K562 (cell line): ENCODE measurements at regions not wholly inside any gene's neighbourhood (a gene's known extent, or its start where the extent isn't known, plus 50 kb on each side); places are given as distances from the start of the nearest gene placed in this dataset.

Source experiments
- ATAC-seq: fragments of 200-7000 bp; cut with Tn5 transposase; 3 replicates; pipeline ENCODE4 v1.9.1; 2020; ENCODE audit warnings: moderate library complexity
- BruUV-seq: library from RNA; stranded (reverse); fragments of 400-500 nt; replicated peaks from 2 replicates; lab custom pipeline; 2021; lab: Mats Ljungman, UMichigan
- CTCF ChIA-PET: fragments of 300-600 bp; formaldehyde crosslinking; extraction: SDS; loops from one replicate; lab custom pipeline; 2021; ENCODE audit warnings: low intra/inter-chr PET ratio; lab: Yijun Ruan, JAX
- POLR2A ChIA-PET: fragments of 300-600, 350-650 bp; sonication (Branson Sonifier 250); formaldehyde crosslinking; extraction: SDS; loops from one replicate; lab custom pipeline; 2021; ENCODE audit warnings: antibody characterized with exemption, inconsistent platforms; lab: Yijun Ruan, JAX
- DNase-seq, 4 experiments: peaks; one replicate each; pipeline versions ENCODE4 v3.0.0 to v3.0.0-alpha.2; 2011 to 2018; ENCODE audit warnings: low spot score in 3 of 4, mixed read lengths in 3 of 4; ENCODE audit errors: extremely low read depth in 1 of 4
- FAIRE-seq: peaks from 2 replicates; lab custom pipeline; 2011; peaks lifted over from hg19 to GRCh38; lab: Jason Lieb, UNC
- H2AFZ ChIP-seq: 2 replicates; pipeline ENCODE4 v1.6.0; 2011; ENCODE audit warnings: low read depth, low read length, control low read depth, inconsistent platforms
- H3K27ac ChIP-seq: fragments of 200-600 bp; 3 replicates; pipeline ENCODE4 v1.8.0; 2011; ENCODE audit warnings: low read depth, mild to moderate bottlenecking, control low read depth, inconsistent platforms, low read length, moderate library complexity, mixed read lengths; ENCODE audit errors: extremely low read depth
- H3K27me3 ChIP-seq, 2 experiments: fragments of 300-600 bp in 1 of 2; 2 replicates in 1 of 2; 3 replicates in 1 of 2; pipeline versions ENCODE4 v1.6.0 to v1.8.0; 2011; ENCODE audit warnings: inconsistent platforms in 2 of 2, low read length in 2 of 2, mild to moderate bottlenecking in 1 of 2, mixed read lengths in 1 of 2, moderate library complexity in 1 of 2; ENCODE audit not compliant: control insufficient read depth in 2 of 2, insufficient read depth in 2 of 2
- H3K36me3 ChIP-seq: fragments of 300-600 bp; 3 replicates; pipeline ENCODE4 v1.8.0; 2011; ENCODE audit warnings: mild to moderate bottlenecking, low read length, inconsistent platforms; ENCODE audit not compliant: control insufficient read depth, insufficient read depth
- H3K4me1 ChIP-seq, 2 experiments: fragments of 200-600 bp in 1 of 2; replicated peaks in 1 of 2; 2 replicates in 1 of 2; 3 replicates in 1 of 2; pipeline versions ENCODE4 v1.5.1 to v1.8.0; 2011; ENCODE audit warnings: inconsistent platforms in 2 of 2, low read length in 2 of 2, mild to moderate bottlenecking in 1 of 2, mixed read lengths in 1 of 2, moderate library complexity in 1 of 2; ENCODE audit not compliant: control insufficient read depth in 2 of 2, insufficient read depth in 2 of 2
- H3K4me2 ChIP-seq: 2 replicates; pipeline ENCODE4 v1.6.1; 2011; ENCODE audit warnings: low read length, control low read depth, inconsistent platforms, mixed read lengths; ENCODE audit not compliant: insufficient read depth
- H3K4me3 ChIP-seq: fragments of 200-600 bp; sonication (generic), shearing (Covaris generic); 2 replicates; pipeline ENCODE4 v1.5.1; 2016; ENCODE audit warnings: control low read depth, inconsistent platforms
- H3K79me2 ChIP-seq: fragments of 200-600 bp; 3 replicates; pipeline ENCODE4 v1.8.0; 2011; ENCODE audit warnings: low read length, inconsistent platforms; ENCODE audit not compliant: control insufficient read depth, insufficient read depth
- H3K9ac ChIP-seq, 2 experiments: 2 replicates each; pipeline versions ENCODE4 v1.6.0 to v1.6.1; 2011; ENCODE audit warnings: low read depth in 2 of 2, low read length in 2 of 2, control low read depth in 1 of 2, inconsistent platforms in 1 of 2, mild to moderate bottlenecking in 1 of 2, mixed read lengths in 1 of 2; ENCODE audit not compliant: insufficient read depth in 1 of 2
- H3K9me1 ChIP-seq: one replicate; pipeline ENCODE4 v1.6.0; 2011; ENCODE audit warnings: inconsistent platforms, mild to moderate bottlenecking, low read length, moderate library complexity; ENCODE audit not compliant: control insufficient read depth, insufficient read depth
- H3K9me3 ChIP-seq: replicated peaks from 2 replicates; pipeline ENCODE4 v1.5.1; 2011; ENCODE audit warnings: low read depth, low read length, inconsistent platforms; ENCODE audit not compliant: control insufficient read depth, insufficient read depth
- H4K20me1 ChIP-seq: replicated peaks from 2 replicates; pipeline ENCODE4 v1.6.1; 2011; ENCODE audit warnings: low read length, inconsistent platforms, mixed read lengths; ENCODE audit not compliant: control insufficient read depth, insufficient read depth
- CBFB ChIP-seq: sonication (generic); formaldehyde crosslinking; IDR thresholded peaks from 2 replicates; pipeline ENCODE4 v1.4.0; 2020; ENCODE audit warnings: mild to moderate bottlenecking, missing genetic modification reagents
- GATA2 ChIP-seq: sonication (generic); formaldehyde crosslinking; IDR thresholded peaks from 2 replicates; pipeline ENCODE4 v1.4.0; 2020; ENCODE audit warnings: mild to moderate bottlenecking, missing genetic modification reagents
- HDAC3 ChIP-seq: fragments of 450-650 bp; IDR thresholded peaks from 2 replicates; pipeline ENCODE4 v1.6.1; 2018; ENCODE audit warnings: borderline replicate concordance, mild to moderate bottlenecking, moderate library complexity; ENCODE audit not compliant: partially characterized antibody
- IRF9 ChIP-seq: fragments of 450-650 bp; IDR thresholded peaks from 2 replicates; pipeline ENCODE4 v1.6.1; 2016; ENCODE audit warnings: missing biosample characterization, missing genetic modification characterization
- POU5F1 ChIP-seq: fragments of 150-350 bp; IDR thresholded peaks from 2 replicates; pipeline ENCODE4 v1.6.1; 2014; ENCODE audit warnings: borderline replicate concordance, low read length, low read depth, mild to moderate bottlenecking; ENCODE audit not compliant: partially characterized antibody
- SRSF9 ChIP-seq: fragments of 200-400 bp; formaldehyde crosslinking; IDR thresholded peaks from 2 replicates; pipeline ENCODE4 v1.6.1; 2017; ENCODE audit warnings: low read depth, low read length, borderline replicate concordance
- ZNF445 ChIP-seq: fragments of 250-450 bp; sonication (Bioruptor Pico); IDR thresholded peaks from 2 replicates; pipeline ENCODE4 v1.4.0; 2020; ENCODE audit warnings: low read depth, mild to moderate bottlenecking, moderate library complexity
- WGBS: fragments of 100-300 bp; shearing (Covaris generic); methylation state at CpG from one replicate; pipeline ENCODE4 v1.1.6; 2016; ENCODE audit warnings: low coverage, mixed read lengths; ENCODE audit not compliant: insufficient coverage; ENCODE audit errors: missing lambda C conversion rate; 5-methylcytosine and 5-hydroxymethylcytosine counted together
- in situ Hi-C: fragments of 300-500 bp; cut with MboI; formaldehyde crosslinking; loops from 4 replicates; pipeline ENCODE4 v1.15.0; 2018; ENCODE audit warnings: inconsistent platforms, mixed read lengths
- intact Hi-C: fragments of 100-400 bp; cut with micrococcal nuclease; formaldehyde crosslinking; loops from 2 replicates; pipeline ENCODE4 v1.14.2; 2022

DNA sequence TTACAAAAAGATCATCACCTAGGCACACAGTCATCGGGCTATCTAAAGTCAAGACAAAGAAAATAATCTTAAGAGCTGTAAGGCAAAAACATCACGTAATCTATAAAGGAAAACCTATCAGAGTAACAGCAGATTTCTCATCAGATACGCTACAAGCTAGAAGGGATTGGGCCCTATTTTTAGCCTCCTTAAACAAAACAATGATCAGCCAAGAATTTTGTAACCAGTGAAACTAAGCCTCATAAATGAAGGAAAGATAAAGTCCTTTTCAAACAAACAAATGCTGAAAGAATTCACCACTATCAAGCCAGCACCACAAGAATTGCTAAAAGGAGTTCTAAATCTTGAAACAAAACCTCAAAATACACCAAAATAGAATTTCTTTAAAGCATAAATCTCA is 191.6 kb upstream of the BMP4 start:
- ATAC-seq (no peak), DNase-seq (no peak), FAIRE-seq (no peak)
- Histone ChIP-seq H4K20me1 (no peaks in the 10 kb centered on the region), H3K4me2 (no peak overlapping the region), H3K27ac (no peak overlapping the region), H3K79me2 (no peaks in the 10 kb centered on the region), H3K4me1 (no peaks in the 10 kb centered on the region), H3K27me3 (no peaks in the 10 kb centered on the region), H3K36me3 (no peaks in the 10 kb centered on the region), H3K9me3 (no peaks in the 10 kb centered on the region; the same call in 1 of the 2 replicates), H3K9me1 (no peaks in the 10 kb centered on the region), H3K9ac (no peak overlapping the region), H2AFZ (no peak overlapping the region), H3K4me3 (no peak overlapping the region)
- TF ChIP-seq IRF9 (tag) (no peak), HDAC3 (no peak), SRSF9 (no peak), ZNF445 (CRISPR knock-in tag) (no peak)
- in situ Hi-C loops (no loop called here), intact Hi-C loops (no loop called here)
- CTCF ChIA-PET: no interaction called here
- POLR2A ChIA-PET: no interaction called here
- WGBS: 3% methylated on average over 3 of the region's 3 CpGs
- no TSS peak for BruUV-seq

DNA sequence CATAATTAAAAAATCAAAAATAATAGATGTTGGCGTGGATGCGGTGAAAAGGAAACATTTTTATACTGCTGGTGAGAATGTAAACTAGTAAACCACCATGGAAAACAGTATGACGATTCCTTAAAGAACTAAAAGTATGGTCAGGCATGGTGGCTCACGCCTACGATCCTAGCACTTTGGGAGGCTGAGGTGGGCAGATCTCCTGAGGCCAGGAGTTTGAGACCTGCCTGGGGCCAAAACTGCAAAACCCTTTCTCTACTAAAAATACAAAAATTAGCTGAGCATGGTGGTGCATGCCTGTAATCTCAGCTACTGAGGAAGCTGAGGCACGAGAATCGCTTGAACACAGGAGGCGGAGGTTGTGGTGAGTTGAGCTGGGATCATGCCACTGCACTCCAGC is 195.7 kb upstream of the BMP4 start:
- Histone ChIP-seq H3K4me1 (no peaks in the 10 kb centered on the region), H3K9me1 (no peaks in the 10 kb centered on the region), H4K20me1 (no peaks in the 10 kb centered on the region), H3K36me3 (no peaks in the 10 kb centered on the region), H3K27me3 (no peaks in the 10 kb centered on the region), H3K9ac (no peak overlapping the region), H3K27ac (no peak overlapping the region), H3K79me2 (no peaks in the 10 kb centered on the region), H2AFZ (no peak overlapping the region), H3K9me3 (no peaks in the 10 kb centered on the region), H3K4me3 (no peak overlapping the region), H3K4me2 (no peak overlapping the region)
- no TSS peak for BruUV-seq
- intact Hi-C loops (no loop called here), in situ Hi-C loops (no loop called here)
- ChIA-PET POLR2A (interaction anchor here (0.8 kb wide), 1 partner anchor 559 kb away, joined by 3 read pairs; no protein-coding TSS in a partner anchor), CTCF (no interaction called here)
- FAIRE-seq (no peak), ATAC-seq (no peak), DNase-seq (no peak)
- no peak for TF ChIP-seq POU5F1
- TF ChIP-seq CBFB: no peak
- TF ChIP-seq GATA2: no peak
- 0% methylated on average over 8 of the region's 8 CpGs for WGBS
